Stimulated activated CD4-positive, alpha-beta T cell treated with anti-CD3 and anti-CD28 coated beads, Interleukin-2, amount 100 ng/mL, for 48 hours (primary cell): ENCODE measurements at regions not wholly inside any gene's neighbourhood (a gene's known extent, or its start where the extent isn't known, plus 50 kb on each side); places are given as distances from the start of the nearest gene placed in this dataset.
"Not testable (repeated sequence)": the region's sequence is repeated elsewhere in the genome, so short reads cannot be mapped to it uniquely, and the experiment has no call there.

Experiments used
- DNase-seq, 2 donors: peaks; one replicate each; pipeline ENCODE4 v3.0.0-alpha.2; 2020

DNA sequence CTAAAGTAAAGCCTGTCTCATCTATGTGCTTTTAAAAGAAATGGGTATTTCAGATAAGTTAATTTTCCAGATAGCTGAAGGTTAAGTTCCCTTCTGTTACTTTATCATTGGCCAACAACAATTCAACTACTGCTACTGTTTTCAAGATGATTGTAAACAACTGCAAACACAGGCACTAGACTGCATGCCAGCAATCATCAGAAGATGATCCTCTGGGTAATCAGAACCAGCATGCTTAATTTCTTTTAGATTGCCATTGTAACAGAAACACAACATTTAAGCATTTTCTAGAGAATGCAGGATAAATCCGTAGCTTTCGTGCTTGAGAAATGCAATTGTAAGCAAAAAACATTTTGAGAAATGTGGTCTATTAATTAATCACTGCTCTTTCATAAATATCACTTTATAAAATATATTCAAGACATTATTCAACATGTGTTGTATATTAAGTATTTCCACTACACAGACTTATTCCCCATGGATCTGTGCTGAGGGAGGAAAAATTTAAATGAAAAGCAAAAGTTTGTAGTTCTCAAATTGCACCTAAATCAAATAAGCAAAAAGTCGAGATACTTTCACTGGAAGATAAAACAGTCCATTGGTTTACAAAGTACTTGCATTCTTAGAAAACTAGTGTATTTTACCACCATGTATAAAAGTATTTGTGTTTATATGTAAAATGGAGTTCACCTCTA is 133.7 kb downstream of the ATL2 start:
- DNase-seq = no peak

DNA sequence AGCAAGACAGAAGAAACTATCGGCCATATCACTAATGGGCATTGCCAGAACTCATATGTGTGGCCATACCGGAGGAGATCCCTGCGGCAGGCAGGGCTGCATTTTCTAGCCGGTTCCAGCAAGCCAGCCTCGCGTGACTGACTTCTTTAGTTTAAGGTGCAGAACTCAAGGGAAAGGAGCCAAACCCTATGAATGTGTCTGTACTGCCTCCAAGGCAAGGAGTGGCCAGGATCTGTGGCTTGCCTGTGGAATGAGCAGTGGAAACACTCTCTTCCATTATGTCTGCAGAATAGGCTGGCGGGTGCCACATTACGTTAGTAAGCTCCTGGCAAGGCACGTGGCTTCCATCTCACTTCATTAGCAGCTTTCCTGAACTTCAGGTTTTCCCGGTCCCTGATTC is 137.6 kb downstream of the ATL2 start:
- DNase-seq = no peak

DNA sequence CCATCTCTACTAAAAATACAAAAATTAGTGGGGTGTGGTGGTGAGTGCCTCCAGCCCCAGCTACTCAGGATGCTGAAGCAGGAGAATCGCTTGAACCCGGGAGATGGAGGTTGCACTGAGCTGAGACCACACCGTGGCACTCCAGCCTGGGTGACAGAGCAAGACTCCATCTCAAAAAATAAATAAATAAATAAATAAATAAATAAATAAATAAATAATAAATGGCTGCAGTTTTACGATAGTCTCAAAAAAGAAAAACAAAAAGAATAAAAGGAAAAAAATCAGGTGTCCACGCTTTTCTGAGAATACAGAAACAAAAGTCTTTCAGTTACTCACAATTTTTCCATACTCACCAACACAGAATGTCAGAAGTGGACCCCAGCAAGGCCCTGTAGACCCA is 138.4 kb downstream of the ATL2 start:
- not testable (repeated sequence) for DNase-seq

DNA sequence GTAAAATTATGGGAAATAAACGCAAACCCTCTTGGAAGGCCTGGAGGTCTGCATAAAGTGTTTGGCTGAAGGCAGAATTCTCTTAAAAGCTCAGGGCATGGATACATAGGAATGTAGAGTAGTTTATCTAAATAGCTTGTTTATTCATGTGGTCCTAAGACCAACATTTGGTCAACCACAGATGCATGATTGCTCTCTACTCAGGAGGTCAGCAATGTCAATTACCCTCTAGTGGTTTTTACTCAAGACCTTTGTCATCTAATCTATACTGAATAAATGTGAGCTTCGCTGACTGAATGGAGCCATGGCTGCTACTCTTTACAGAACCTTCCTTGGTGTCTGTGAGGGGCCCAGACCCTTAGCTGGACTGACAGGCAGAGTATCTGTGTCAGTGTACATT is 139.8 kb downstream of the ATL2 start:
- DNase-seq = no peak

DNA sequence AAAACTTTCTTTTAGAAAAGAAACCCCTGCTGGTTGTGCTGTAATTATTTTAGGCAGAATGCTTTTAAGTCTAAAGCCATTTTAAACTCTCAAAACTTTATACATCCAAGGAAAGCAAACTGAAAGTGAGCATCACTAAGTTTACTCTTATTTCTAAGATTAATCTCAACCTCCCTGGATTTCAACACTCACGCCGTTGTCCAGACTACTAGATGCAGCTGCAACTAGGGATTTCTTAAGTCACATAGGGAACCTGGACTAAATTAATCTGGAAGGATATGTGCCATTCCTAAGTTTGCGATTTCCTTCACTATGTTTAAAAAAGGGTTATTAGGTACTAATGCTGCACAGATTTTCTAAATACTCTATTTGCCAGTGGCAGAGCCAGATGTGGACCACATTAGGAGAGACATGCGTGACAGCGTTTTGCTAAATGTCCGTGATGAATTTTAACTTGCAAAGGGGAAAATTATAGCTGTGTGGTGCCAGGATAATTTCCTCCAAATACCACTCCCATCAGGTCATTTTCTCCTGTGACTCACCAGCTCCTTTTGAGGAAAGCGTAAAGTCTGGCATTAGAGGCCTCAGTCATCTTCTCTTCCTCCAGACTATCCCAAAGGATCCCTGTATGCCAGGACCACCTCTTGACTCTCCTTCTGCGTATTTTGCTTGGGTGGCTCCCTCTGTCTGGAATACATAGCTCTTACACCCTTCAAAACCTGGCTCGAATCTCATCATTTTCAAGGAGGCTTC is 143.7 kb downstream of the ATL2 start:
- no peak for DNase-seq

DNA sequence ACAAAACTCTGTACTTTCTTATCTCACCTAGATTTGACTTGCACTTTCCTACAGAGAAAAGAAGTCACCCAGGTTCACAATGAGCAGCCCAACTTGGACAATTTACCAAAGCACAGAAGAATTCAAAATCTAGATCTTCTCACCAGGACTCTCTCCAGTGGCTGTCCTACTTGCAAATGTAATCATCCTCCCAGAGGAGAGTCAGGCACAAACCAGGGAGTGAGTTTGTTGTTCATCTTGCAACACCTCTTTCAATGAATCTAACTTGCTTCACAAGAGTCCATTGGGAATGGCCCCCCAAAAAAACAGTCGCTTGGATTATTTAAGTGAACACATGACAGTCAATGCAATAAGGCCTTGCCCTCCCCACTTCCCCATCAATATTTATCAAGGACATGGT is 144.6 kb downstream of the ATL2 start:
- no peak for DNase-seq

DNA sequence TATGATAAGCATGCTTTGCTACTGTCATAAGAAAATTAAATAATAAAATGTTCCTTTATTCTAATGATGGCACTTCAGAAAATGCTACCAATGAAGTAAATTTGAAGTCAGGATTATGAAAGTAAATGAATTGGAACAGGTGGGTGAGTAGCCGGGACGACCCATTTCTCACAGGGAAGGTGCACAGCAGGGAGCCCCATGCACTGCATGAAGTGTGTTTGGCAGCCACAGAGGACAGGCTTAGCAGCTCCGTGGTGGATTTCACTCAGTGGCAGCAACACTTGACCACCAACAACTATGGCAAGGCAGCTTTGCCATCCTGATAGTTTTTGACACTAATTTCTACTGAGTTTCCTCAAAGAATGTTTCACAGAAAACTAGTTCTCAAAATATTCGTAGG is 146.3 kb downstream of the ATL2 start:
- DNase-seq = no peak

DNA sequence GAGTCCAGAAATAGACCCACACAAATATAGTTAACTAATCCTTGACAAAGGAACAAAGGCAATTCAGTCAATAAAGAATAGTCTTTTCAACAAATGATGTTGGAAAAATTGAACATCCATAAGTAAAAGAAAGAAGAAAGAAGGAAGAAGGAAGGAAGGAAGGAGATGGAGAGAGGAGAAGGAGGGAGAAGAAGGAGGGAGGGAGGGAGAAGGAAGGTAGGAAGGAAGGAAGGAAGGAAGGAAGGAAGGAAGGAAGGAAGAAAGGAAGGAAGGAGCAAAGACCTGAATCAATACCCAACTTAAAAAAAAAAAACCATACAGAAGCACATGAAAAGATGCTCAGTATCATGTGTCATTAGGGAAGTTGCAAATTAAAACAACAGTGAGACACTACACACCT is 148.3 kb downstream of the ATL2 start:
- DNase-seq = no peak

DNA sequence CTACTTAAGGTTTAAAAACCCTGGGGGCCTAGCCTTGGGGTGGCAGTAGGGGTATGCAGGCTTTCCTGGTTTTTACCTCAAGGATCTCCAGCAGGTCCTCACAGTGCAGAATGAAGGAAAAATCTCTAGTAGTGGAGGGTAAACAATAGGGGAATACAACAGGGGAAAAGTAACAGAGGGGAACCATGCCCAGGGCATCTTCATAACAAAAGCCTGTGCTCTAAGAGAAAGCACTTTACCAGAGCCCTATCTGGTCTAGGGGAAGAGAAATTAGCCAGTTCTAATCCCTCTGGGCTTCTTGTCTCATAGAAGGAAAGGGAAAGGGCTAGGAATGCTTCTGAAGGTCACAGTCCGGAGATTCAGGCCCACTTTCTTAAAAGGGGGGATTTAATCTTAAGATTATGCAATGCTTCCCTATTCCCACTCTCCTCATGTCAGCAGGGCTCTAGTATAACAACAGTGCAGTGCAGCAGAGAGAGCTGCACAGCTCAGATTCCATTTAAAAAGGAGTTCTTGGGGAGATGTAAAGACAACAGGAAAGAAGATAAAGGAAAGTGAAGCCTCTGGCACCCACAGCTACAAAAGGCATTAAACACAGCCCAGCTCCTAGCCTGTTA is 149.0 kb upstream of the CYP1B1 start:
- DNase-seq = no peak

DNA sequence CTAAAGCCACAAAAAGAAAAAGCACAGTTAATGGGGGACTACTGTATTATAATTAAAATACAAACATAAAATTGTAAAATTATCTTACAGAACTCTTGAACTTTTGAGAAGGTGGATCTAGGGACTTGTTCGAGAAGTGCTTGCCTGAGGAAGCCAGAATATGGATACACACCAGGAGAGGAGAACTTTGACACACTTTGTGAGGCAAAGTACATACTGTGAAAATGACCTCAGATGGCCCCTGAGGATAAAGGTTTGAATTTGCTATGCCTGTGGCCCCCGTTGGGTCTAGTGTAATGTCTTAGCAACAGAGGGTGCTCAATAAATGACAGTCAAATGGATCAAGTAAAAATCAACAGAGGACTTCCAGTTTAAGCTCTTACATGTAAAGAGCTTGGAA is 148.2 kb upstream of the CYP1B1 start:
- DNase-seq = no peak

DNA sequence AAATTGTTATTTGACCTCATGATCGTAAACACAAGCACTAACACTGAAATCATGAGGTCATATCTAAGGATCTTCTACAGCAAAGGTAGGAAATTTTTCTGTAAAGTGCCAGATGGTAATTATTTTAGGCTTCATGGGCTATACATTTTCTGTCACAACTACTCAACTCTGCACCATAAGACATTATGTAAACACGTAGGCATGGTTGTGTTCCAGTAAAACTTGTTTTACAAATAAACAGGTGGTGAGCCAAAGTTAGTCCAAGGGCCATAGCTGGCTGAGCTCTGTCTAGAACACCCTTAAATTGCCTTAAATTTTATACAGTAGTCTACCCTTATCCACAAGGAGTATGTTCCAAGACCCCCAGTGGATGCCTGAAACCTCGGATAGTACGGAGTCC is 147.3 kb upstream of the CYP1B1 start:
- DNase-seq = no peak

DNA sequence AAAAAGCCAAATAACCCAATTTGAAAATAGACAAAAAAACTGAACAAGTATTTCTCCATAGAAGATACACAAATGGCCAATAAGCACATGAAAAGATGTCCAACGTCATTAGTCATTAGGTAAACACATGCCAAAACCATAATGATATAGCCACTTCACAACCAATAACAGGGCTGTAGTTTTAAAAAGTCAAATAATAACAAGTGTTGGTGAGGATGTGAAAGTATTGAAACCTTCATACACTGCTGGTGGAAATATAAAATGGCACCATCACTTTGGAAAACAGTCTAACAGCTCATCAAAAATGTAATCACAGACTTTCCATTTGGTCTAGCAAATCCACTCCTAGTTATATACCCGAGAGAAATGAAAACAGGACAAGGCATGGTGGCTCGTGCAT is 144.2 kb upstream of the CYP1B1 start:
- no peak for DNase-seq

DNA sequence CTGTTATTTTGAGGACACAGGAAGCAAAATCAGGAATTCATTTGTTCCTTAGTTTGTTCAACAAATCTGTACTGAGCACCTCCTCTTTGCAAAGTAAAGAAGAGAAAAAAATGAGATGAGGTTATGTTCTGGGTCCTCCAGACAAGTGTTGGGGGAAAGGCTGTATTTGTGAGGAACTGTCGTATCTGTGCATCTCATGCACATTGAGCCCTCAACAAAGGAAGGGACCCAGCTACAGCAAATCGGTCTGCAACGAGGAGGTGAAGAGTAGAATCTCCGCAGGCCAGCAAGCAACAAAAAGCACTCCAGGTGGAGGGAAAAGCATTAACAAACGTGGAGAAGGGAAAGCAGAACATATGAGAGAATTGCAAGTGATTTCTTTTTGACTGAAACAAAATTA is 143.0 kb upstream of the CYP1B1 start:
- no peak for DNase-seq

DNA sequence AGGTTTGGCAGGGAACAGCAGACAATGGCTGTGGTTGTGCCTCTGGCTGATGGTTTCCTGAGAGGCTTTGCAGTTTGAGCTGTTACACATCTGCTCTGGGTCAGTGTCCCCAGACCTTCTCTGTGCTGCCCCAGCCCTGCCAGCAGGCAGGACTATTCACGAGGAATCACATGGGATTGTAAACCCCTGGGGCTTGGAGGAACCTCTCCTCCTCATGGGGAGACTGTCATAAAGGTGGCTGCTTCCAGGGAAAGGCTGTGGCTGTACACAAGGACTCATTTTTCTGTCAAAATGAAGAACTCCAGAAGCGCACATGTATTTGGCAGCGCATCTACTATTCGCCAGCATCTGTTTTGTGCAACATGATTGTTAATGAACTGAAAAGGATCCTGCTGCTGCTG is 142.6 kb upstream of the CYP1B1 start:
- DNase-seq = no peak

DNA sequence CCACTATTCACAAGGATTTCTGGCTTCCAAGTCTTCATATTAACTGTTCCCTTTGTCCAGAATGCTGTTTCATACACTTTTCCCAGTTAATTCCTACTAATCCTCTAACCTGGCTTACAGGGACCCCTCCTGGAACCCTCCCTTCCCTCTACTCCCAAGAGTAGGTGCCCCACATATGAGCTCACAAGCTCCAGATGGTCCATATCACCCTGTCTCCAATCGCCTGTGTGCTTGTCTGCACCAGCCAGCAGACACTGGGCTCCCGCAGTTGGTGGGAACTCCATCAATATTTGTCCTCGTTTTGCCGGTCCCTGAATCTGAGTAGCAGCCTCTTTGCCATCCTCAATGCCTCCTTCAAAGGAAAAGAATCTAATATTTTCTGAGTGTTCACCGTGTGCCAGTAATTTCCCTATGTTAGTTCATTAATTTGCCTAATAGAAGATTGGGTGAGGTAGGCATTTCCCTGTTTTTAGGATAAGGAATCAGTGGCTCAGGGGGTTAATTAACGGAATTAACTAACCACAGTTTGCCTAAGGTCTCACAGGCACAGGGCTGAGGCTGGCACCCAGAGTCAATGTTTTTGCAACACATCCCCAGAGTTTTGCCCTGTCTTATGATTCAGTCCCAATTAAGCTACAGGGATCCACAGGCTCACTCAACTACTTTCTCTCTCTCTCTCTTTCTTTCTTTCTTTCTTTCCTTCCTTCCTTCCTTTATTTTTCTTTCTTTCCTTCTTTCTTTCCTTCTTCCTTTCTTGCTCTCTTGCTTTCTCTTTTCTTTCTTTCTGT is 141.6 kb upstream of the CYP1B1 start:
- no peak for DNase-seq

DNA sequence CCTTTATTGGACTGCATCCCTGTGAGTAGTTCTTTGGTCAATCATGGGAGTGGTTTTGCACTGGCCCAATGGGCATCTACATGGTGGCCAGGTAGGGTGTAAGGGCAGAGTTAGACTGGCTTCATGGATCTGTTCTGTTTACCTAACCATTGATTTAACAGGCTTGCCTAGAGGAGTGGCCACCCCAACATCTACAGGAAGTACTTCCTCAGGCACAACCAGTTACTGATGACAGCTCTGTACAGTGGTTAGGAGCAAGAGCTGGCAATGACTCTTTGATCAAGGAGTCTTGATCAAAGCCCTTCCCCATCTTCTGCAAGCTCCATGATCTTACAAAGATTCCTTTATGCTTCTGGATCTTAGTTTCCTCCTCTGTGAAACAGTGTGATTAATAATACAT is 140.9 kb upstream of the CYP1B1 start:
- no peak for DNase-seq

DNA sequence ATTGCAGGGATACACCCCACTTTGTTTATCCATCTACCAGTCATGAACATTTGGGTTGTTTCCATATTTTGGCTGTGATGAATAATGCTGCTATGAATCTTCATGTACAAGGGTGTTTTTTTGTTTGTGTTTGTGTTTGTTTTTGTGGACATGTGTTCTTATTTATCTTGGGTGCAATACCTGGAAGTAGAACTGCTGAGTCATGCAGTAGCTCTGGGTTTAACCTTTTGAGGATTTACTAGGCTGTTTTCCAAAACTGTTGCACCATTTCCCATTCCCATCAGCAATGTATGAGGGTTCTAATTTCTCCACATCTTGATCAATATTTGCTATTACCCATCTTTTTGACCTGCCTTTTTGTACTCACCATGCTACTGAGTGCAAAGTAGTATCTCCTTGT is 140.0 kb upstream of the CYP1B1 start:
- DNase-seq = no peak

DNA sequence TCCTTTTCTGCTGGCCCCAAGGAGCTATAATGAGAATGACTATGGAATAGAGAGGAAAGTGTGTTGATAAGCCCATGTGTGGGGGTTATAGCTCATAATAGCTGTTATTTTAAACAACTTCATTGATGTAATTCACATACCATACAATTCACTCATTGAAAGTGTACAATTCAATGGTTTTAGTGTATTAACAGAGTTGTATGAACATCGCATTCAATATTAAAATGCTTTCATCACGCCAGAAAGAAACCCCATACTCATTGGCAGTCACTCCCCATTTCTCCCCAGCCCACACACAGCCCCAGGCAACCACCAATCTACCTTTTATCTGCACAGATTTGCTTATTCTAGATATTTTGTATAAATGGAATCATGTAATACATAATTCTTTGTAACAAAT is 139.6 kb upstream of the CYP1B1 start:
- DNase-seq = no peak

DNA sequence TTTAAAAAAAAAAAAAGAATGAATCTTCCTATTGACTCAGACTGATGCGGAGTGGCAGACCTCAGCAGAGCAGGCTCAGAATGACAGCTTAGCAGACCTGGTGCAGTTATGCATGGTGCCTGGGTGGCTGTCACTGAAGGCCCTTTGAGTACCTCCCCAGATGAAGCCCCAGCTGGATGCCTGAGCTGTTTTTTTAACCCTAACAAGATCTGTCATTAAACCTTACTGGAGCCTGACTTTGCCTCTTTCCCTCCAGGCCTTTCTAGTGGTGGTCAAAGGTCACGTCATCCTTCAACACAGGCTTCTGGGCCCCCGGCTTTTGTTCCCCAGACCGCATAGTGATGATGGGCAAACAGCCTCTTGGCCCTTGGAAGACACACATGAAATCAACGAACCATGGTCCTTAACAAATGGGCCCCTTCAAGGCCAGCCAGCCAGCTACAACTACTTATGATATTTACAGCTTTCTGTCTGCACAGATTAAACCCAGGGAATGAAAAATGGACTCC is 138.3 kb upstream of the CYP1B1 start:
- peak in 1 of 2 donors; percentile 11 for DNase-seq

DNA sequence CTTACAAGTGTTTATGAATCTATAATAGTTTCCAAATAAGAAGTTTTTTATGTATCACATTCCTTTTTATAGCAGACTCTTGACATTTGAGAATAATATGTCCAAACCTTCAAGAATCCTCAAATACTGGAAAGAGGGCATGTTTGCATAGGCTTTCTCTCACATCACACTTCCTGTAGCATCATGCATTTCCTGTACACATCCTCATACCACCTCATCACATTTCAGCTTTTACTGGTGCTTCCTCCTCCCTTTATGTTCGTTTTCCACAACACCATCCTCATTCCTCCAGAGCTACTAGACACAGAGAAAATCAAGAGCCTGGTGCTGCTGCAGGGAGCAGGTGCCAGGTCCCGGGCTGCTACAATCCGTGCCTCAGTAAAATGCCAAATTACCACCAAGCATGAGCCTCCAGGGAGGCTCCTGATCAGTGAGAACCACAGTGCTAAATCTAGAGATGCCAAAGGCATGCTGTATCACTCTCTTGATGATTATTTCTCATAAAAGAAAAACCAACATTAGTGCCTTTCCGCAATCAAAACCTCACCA is 137.7 kb upstream of the CYP1B1 start:
- no peak for DNase-seq

DNA sequence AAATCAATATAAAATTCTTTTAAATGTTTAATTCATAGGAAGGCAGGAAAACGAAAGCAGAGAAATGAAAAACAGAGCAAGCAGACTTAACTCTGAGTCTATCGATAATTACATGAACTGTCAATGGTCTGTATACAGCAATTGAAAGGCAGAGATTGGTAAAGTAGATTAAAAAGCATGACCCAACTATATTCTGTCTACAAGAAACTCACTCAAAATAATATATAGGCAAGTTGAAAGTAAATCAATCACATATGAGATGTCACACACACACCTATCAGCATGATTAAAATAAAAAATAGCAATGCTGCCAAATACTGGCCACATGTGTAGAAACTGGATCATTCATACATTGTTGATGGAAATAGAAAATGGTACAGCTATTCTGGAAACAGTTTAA is 136.4 kb upstream of the CYP1B1 start:
- no peak for DNase-seq

DNA sequence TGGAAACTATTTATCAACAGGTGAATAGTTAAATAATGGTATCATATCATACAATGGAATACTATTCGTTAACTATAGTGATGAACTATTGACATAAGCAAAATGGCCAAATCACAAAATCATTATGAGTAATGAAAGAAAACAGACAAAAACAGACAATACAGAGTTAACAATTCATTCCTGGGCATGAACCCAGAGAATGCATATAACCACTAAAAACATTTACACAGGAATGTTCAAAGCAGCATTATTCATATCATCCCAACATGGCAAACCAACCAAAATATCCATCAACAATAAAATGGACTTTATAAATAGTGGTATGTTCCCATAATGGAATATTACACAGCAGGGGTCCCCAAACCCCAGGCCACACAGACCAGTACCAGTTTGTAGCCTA is 131.2 kb upstream of the CYP1B1 start:
- DNase-seq = no peak

DNA sequence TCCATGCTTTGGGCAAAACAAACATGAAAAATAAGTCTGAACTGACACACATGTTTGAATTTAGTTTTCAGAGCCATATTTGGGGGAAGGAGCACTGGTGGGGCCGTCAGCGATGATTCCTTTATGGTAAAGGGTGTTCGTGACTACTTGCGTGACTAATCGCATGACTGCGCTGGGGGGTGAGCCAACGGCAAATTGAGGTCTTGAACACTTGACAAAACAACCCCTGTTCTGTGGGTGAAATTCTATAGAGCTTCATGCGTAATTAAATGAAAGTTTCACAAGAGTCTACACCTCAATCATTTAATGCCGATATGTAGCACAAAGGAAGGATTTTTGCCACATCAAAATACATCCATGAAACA is 127.5 kb upstream of the CYP1B1 start:
- DNase-seq = no peak
